GM12873 (cell line): ENCODE measurements at regions not wholly inside any gene's neighbourhood (a gene's known extent, or its start where the extent isn't known, plus 50 kb on each side); places are given as distances from the start of the nearest gene placed in this dataset.

ENCODE experiments used
- CTCF ChIP-seq: IDR thresholded peaks from 2 replicates; pipeline ENCODE4 v1.5.1; 2012; ENCODE audit warnings: low read depth, mild to moderate bottlenecking, moderate library complexity, low read length, control low read depth; ENCODE audit not compliant: insufficient read depth; ENCODE audit errors: missing control alignments

GRCh38 chr5:19189176-19189575, 798.8 kb downstream of the CDH18 start:
- no peak for TF ChIP-seq CTCF

GRCh38 chr5:19193631-19194030, 794.4 kb downstream of the CDH18 start:
- no peak for TF ChIP-seq CTCF

GRCh38 chr5:19196631-19197030, 791.4 kb downstream of the CDH18 start:
- no peak for TF ChIP-seq CTCF

- TF ChIP-seq CTCF, result no peak
Measured at GRCh38 chr5:19200251-19200650, 787.7 kb downstream of the CDH18 start.

GRCh38 chr5:19208397-19208796, 779.6 kb downstream of the CDH18 start:
- TF ChIP-seq CTCF, result no peak

GRCh38 chr5:19210886-19211285, 777.1 kb downstream of the CDH18 start:
- TF ChIP-seq CTCF, result no peak

GRCh38 chr5:19229179-19229835, 758.7 kb downstream of the CDH18 start:
- no peak for TF ChIP-seq CTCF
